Superior temporal gyrus (tissue), 1 donor: ENCODE measurements at regions not wholly inside any gene's neighbourhood (a gene's known extent, or its start where the extent isn't known, plus 50 kb on each side); places are given as distances from the start of the nearest gene placed in this dataset.
"Not testable (repeated sequence)": the region's sequence is repeated elsewhere in the genome, so short reads cannot be mapped to it uniquely, and the experiment has no call there.

Source experiments
- DNase-seq: peaks from one replicate; pipeline ENCODE4 v3.0.0-alpha.2; 2016; ENCODE audit errors: extremely low spot score

DNA sequence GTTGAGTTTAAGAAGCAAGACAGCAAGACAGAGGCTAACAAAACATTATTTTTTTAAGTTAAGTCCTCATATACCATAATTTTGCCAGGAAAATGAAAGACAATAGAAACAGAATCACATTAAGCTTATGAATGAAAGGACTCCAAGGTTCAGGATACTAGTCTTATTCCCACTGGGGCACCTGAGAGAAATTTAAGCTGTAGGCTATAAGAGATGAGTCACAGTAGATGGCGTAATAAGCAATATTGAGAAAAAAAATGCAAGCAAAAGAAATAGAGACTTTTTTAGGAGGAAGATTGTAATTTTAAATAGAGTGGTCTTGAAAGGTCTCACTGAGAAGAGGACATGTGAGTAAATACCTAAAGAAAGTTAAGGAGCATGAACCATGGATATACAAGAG is 57.1 kb upstream of the KIF2B start:
- DNase-seq: no peak

DNA sequence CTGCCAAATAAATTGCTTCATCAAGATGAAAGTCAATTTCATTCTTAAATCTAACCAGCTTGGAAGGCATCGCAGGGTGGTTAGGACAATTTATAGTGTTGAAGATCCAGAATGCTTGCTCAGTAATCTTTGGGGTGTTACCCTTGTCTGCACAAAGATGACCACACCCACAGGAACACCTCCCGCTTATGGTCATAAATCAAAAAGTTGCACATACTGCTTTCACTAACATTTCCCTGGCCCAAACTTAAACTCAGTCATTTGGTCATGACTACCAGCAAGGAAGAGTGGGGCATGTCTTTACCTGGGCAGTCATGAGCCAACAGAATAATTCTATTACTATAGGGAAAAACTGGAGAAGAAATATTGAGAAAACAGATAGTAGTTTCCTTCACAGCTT is 57.6 kb upstream of the KIF2B start:
- DNase-seq: no peak

DNA sequence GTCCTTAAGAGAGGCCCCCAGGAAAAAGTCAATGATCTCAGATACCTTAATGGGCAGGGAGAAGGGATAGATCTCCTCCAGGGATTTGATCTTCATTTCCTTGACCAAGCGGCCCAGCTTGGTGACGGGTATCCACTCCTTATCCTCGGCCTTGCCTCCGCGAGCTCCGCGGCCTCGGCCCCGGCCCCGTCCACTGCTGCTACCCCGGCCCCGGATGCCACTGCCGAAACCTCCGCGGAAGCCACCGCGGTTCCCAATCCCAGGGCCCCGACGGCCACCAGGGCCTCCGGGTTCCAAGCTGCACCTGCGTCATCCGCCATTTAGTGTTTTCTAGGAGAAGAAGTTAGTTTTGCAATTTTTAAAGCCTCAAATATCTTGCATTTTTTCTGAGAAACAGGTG is 65.2 kb upstream of the KIF2B start:
- DNase-seq: no peak

DNA sequence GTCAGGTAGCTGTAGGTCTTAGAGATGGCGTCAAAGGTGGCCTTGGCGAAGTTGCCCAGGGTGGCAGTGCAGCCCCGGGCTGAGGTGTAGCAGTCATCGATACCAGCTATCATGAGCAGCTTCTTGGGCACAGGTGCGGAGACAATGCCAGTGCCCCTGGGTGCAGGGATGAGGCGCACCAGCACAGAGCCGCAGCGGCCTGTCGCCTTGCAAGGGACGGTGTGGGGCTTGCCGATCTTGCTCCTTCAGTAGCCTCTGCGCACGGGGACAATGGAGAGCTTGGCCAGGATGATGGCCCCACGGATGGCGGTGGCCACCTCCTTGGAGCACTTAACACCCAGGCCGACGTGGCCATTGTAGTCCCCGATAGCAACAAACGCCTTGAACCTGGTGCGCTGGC is 65.6 kb upstream of the KIF2B start:
- not testable (repeated sequence) for DNase-seq

DNA sequence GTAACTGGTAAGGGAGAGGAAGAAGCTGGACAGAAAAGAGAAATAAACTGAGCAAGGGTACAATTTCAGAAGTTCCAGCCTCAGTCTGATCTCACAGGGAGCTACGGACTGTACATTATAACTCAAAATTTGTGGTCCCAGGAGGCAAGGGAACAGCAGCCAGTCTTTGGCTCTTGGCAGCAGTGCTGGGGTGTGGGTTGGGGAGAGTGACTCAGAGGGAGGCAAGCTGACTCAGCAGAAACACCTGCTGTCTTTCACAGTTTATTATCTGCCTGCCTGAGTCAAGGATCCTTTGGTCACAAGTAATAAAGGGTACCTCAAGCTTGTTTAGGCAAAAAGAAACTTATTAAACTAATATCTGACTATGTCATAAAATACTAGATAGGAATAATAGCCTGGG is 73.5 kb upstream of the KIF2B start:
- peak; percentile 16 for DNase-seq

DNA sequence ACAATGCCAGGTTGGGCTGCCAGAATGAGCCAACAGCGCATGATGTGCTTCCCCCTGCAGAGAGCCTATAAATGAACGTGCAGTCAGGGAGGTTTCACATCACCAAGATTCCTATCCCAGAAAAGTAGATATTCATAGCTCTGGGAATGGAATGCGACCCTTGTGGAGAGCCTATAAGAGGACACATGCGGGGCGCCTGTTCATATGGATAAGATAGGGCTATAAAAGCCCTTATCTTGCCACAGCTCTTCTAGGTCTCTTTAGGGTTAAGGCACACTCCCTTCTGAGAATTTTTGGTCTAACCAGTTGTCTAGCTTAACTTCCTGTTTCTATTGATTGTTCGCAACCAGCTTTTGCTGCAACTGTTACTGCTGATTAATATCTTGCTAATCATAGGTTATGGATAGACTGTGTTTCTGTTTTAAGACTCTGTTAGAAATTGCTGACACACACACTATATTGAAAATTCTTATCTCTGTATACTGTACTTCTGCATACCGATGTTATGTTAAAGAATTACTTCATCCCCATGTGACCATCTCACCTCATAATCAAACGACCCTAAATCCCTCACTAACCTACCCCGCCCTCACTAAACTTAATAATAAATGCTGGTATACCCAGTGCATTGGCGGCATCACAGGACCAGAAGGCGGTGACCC is 74.4 kb upstream of the KIF2B start:
- DNase-seq: not testable (repeated sequence)

DNA sequence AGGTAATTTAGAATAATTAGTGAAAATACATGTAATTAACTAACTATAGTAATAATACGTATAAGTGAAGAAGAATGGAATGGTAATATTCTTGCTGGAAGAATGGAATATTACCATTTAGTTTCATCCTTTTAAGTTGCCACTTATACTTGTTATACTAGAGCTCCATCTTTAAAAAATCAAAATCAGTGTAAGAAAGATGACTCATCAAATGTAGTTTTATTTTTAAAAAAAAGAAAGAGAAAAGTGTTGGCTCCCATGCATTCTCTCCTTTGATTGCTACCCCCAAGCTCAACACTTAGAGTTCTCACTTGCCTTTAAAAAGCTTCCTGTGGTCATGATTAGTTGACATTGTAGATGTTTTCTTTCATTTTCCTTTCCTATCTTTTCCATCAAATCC is 82.4 kb upstream of the KIF2B start:
- no peak for DNase-seq

DNA sequence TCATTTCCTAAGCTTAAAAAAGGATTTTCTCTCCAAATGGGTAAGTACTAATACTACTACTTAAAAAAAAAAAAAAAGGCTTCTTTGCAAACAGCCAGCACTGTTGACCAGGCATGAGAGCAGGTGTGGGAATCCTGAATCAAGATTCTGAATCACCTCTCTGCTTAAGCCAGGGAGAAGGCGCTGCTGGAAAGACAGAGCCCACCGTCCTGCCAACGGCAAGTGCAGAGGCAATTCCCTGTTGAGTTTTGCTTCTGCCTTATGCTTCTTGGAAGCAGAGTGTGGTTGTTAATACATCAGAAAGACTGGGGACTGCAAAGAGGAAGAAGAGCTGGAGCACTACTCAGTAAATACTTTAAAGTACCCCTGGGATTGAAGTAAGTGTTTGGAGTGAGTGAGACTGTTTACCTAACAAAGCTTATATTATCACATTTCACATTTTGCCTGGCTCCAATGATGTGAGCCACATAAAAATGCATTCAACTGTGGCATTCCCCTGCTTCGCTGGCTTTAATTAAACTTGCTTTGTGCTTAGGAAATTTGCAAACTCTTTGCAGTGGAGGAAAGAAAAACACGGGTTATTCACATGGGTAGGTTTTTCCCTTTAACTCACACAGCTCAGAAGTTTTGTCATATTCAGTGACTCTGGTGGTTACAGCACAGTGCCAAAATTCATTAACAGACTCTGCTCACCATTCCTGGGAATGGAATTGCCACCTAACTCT is 86.0 kb upstream of the KIF2B start:
- DNase-seq: no peak

DNA sequence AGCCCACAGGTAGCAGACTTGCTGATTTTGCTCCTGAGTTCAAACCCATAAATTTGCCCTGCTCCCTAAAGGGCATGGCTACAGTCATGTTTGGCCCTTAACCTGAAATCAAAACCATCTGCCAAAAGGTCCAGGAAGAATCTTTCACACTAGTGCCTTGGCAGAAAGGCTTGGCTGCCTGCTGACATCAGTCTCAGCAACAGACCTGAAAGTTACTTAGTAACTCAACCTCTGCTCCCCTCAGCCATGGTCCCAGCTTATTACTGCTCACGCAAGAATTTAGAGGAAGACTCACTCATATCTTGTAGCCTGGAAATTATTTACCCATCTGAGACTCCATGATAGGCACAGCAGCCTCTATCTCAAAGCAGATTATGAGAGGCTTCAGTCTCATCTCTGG is 98.0 kb upstream of the KIF2B start:
- DNase-seq: no peak

DNA sequence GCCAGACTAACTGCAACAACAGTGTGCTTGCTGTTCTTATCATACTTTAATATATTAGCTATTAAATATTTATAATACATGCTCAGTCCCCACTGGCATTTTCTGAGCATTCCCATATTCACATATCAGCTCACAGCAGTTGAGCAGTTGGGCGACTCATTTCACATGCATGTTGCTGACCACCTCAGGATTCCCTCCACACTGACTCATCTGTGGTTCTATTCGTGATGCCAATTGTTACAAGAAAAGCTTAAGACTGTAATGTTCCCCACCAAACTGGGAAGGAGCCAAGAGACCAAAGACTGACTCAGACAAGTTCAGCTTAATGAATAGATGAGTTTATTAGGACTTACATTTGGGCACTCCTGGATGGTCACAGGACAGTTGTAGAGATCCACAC is 100.3 kb upstream of the KIF2B start:
- no peak for DNase-seq

DNA sequence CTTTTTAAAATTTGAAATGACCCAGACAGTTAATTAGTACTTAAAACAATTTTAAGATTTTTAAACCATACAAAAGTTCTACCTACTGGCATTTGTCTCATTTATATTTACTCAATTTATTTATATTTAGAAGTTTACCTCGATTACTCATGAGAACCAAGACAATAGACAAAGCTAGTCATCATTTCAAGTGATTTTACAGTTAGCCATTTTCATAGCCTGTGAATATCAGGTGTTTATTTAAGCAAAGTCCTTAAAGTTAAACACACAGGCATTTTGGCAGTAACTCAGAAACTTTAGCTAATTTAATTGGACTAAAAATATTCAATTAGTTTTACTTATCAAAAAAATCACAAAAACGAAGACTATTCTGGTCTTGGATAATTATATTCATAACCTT is 101.6 kb upstream of the KIF2B start:
- DNase-seq: no peak

DNA sequence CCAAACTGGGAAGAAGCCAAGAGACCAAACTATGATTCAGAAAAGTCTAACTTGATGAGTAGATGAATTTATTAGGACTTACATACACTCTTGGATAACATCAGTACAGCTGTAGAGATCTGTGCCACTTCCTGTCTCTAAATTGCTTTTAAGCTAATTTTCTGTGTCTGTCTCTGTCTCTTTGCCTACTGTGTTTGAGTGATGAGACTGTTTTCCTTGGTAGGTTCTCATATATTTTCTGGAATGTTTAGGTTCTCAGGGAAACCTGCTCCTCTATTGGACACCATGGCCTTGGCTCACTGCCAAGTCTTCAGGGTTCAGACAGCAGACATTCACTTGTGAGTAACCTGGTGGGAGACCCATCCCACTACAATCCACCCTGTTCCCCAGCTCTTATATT is 103.5 kb upstream of the KIF2B start:
- no peak for DNase-seq

DNA sequence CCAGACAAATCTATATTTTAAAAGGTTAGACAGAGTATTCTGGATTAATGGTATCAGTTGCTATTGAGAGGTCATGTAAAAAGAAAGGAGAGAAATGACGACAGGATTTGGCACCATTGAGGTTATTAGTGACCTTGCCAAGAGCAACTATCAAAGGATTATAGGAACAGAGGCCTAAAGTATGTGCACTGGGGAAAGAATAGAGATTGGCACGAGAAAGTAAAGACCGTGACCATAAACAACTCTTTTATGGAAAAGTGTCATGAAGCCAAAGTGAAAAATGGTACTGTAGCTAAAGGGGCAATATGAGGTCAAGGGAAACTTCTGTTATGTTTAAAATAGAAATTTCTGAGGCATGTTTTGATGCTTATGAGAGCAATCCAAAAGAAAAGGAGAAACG is 115.2 kb upstream of the KIF2B start:
- DNase-seq: no peak

DNA sequence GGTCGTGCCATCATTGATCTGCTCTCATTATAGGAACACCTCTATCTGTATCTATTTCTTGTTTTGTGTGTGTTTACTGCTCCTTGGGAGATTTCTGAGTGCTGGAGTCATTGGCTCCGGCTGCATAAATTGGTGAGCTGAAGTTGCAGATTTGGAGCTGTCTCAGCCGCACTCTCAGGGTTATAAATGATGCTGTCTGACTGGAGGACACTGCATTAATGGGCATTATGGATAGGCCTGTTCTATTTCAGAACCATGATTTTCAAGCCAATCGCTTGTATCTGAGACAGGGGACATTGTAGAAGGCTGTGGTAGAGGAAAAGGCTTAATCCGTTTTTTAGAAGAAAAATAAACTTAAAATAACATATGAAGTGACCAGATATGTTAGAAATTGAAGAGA is 126.4 kb upstream of the KIF2B start:
- no peak for DNase-seq

DNA sequence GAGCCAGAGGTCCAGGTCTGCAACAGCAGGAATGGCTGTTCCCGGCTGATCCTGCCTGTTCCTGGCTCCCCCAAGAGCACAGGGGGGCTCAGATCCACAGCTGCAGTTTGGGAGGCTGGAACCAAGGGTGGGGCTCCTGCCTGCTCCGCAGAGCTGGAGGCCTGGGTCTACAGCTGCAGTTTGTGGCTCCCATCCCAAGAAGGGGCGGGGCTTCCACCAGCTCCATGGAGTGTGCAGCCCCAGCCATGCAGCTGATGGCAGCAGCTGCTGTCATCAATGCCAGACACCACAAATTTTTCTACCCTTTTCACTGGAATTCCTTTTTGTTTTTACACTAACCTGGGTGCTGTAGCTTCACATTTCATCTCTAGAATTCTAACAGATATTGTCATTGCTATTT is 135.4 kb upstream of the KIF2B start:
- DNase-seq: no peak

DNA sequence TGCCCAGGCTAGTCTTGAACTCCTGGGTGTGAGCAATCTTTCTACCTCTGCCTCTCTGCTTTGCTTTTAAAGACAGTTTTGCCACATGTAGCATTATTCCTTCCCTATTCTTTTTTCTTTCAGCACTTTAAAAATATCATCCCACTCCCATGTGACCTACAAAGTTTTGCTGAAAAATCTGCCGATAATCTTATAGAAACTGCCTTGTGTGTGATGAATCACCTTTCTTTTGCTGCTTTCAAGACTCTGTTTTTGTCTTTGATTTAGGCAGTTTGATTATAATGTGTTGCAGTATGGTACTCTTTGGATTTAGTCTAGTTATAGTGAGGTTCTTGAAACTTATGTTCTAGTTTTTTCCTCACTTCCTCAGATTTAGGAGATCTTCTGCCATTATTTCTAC is 142.0 kb upstream of the KIF2B start:
- no peak for DNase-seq

DNA sequence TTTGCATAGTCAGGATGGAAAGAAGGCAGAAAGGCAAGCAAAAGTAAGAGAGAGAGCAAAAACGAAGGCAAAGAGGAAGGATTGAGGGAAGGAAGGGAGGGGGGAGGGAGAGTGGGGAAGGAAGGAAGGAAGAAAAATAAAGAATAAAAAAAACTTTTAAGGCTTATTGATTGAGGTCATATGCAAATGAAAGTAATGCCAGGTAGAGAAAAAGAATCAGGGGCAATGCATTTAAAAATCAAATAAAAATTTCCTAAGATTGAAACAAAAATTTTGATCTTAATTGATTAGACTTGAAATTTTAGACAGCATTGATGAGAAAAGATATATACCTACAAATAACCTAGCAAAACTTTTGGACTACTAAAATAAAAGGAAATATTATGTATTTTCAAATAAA is 153.9 kb upstream of the KIF2B start:
- DNase-seq: no peak

DNA sequence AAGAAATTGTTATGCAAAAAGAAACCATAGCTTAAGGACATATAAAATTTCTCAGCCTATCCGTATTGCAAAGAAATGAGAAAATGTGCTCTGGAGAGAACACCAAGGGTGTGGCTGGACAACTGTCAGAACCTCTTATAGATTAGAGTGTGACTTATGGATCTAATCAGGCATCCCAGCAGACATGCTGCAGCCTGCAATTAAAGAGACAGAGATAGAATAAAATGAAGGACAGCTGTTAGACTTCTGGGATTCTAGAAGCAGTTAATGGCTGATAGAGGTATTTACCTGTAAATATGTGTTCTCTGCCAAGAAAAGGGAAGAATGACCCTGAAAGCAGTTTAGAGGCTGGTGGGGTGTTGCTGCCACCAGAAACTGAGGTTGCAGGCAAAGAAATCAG is 160.1 kb upstream of the KIF2B start:
- DNase-seq: no peak

DNA sequence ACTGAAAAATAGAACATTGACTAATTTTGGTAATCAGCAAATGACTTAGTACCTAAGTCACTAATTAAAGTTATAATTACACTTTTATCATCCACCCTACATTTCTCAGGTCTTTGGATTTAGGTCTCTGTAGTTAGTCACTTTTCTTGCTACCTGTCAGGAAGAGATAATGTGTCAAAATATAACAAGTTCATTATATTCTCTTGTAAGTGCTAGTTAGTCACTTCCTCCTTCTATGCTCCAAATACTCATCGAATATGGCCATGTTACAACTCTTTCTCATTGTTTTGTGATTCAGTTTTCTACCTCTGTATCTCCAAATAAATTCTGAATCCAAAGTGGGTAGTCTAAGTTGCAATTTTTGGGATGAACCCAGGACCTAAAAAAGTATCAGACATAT is 163.5 kb upstream of the KIF2B start:
- DNase-seq: no peak

DNA sequence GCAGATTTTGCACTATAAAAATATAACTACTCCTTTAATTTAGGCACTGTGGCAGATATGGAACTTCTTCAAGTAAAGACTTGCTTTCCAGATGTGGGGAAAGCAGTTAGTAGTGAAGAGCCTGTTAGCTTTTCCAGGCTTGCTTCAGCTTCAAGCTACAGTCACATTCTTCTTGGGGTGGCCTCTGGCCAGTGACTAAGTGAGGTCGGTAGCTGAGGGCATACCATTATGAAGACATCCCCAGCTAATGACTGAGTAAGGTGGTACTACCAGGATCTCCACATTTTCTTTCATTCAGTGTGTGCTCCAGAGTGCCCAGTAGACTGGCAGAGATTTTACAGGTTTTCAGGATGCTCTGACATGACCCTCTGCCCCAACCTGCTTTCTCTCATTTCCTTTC is 167.1 kb upstream of the KIF2B start:
- DNase-seq: no peak

DNA sequence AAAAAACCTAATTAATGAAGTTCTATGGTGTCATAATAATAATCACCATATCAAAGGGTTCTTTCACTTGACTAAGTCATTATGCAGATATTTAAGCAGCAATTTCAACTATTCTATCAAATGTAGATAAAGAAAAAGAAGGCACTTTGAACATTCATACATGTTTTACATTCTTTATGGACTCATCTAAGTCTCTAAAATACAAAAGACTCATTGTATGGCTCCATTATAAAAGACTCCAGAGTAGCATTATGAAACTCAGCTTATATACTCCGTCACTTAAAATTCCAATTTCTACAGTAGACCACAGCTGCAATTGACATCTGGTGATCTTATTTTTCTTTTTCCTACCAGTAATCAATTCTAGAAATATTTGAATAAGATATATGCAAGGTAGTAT is 173.5 kb upstream of the KIF2B start:
- DNase-seq: no peak

DNA sequence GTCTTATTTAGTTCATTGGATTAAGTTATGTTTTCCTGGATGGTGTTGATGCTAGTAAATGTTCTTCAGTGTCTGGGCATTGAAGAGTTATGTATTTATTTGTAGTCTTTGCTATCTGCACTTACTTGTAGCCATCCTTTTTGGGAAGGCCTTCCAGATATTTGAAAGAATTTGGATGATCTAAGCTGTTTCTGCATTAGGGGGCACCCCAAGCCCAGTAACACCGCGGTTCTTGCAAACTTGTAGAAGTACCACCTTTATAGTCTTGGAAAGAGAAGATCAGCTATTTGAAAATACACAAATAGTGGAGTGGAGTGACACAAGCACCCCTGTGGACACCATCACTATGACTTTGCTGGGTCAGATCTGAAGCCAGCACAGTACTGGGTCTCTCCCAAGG is 175.9 kb upstream of the KIF2B start:
- no peak for DNase-seq

DNA sequence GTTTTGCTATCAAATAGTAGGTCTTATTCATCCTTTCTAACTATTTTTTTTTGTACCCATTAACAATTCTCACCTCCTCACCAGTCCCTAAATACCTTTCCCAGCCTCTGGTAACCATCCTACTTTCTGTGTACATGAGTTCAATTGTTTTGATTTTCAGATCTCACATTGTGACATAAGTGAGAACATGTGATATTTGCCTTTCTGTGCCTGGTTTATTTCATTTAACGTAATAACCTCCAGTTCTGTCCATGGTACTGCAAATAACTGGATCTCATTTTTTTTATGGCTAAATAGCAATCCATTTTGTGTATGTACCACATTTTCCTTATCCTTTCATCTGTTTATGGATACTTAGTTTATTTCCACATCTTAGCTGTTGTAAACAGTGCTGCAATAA is 181.9 kb upstream of the KIF2B start:
- DNase-seq: no peak

DNA sequence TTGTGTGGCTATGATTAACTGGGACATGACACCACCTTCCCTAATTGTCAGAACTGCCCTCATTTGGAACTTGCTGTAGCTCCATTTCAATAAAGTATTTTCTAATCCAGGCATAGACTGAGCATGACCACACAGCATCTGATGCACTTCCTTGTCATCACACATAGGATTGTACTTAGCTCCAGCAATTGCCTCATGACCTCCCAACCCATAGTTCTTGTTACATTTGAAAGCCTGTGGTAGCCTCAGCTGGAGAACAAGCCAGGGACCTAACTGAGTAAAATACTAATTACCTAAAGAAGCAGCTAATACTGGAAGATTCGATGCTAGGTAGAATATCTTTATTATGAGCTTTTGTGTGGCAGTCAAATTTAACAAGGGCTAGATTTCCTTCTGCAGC is 187.3 kb upstream of the KIF2B start:
- no peak for DNase-seq
